H1 (cell line): ENCODE measurements at regions not wholly inside any gene's neighbourhood (a gene's known extent, or its start where the extent isn't known, plus 50 kb on each side); places are given as distances from the start of the nearest gene placed in this dataset.

ENCODE experiments used
- CTCF ChIA-PET: fragments of 300-600 bp; sonication (Branson Sonifier 250); formaldehyde crosslinking; loops from one replicate; lab custom pipeline; 2021; ENCODE audit not compliant: partially characterized antibody; lab: Charles Lee
- POLR2A ChIA-PET: fragments of 300-600 bp; sonication (Branson Sonifier 250); formaldehyde crosslinking; loops from one replicate; lab custom pipeline; 2021; ENCODE audit warnings: inconsistent platforms; ENCODE audit not compliant: partially characterized antibody; lab: Charles Lee
- DNase-seq, 2 experiments: peaks; one replicate each; pipeline versions ENCODE4 v3.0.0 to v3.0.0-alpha.2; 2010 to 2022; ENCODE audit warnings: low spot score in 2 of 2, low read depth in 1 of 2, mixed read lengths in 1 of 2
- FAIRE-seq: peaks from 2 replicates; lab custom pipeline; 2011; peaks lifted over from hg19 to GRCh38; lab: Jason Lieb, UNC
- H2AFZ ChIP-seq: 2 replicates; pipeline ENCODE4 v1.8.1; 2012; ENCODE audit warnings: low read length, inconsistent platforms
- H2AK5ac ChIP-seq: 2 replicates; pipeline ENCODE4 v1.6.1; 2013; ENCODE audit warnings: low read depth, low read length
- H2BK120ac ChIP-seq: replicated peaks from 2 replicates; pipeline ENCODE3; 2013; ENCODE audit warnings: low read depth, low read length, inconsistent platforms
- H2BK12ac ChIP-seq: 2 replicates; pipeline ENCODE4 v1.6.1; 2013; ENCODE audit warnings: low read depth, low read length
- H2BK15ac ChIP-seq: 2 replicates; pipeline ENCODE4 v1.6.1; 2013; ENCODE audit warnings: low read length
- H2BK20ac ChIP-seq: 2 replicates; pipeline ENCODE4 v1.6.1; 2013; ENCODE audit warnings: low read length
- H2BK5ac ChIP-seq: 2 replicates; pipeline ENCODE4 v1.6.1; 2013; ENCODE audit warnings: low read depth, low read length
- H3K14ac ChIP-seq: 2 replicates; pipeline ENCODE4 v1.6.1; 2013; ENCODE audit warnings: inconsistent platforms; ENCODE audit not compliant: insufficient read length
- H3K18ac ChIP-seq: 2 replicates; pipeline ENCODE4 v1.6.1; 2013; ENCODE audit warnings: low read length; ENCODE audit errors: extremely low read depth
- H3K23ac ChIP-seq: 2 replicates; pipeline ENCODE4 v1.6.1; 2013; ENCODE audit warnings: inconsistent platforms; ENCODE audit not compliant: insufficient read length
- H3K23me2 ChIP-seq: 2 replicates; pipeline ENCODE4 v1.6.1; 2013; ENCODE audit warnings: low read depth, low read length
- H3K27ac ChIP-seq: 2 replicates; pipeline ENCODE4 v1.6.1; 2011; ENCODE audit warnings: low read depth, low read length, inconsistent platforms
- H3K27me3 ChIP-seq, 4 experiments: replicated peaks in 1 of 4; 1 replicate in 1 of 4; 2 replicates in 3 of 4; pipeline versions ENCODE4 v1.6.1 to v1.8.1; 2011 to 2013; ENCODE audit warnings: low read length in 3 of 4, mild to moderate bottlenecking in 3 of 4, inconsistent platforms in 2 of 4, mixed read lengths in 2 of 4, moderate library complexity in 1 of 4; ENCODE audit not compliant: control insufficient read depth in 3 of 4, insufficient read depth in 3 of 4; ENCODE audit errors: extremely low read depth in 1 of 4
- H3K36me3 ChIP-seq, 4 experiments: 2 replicates each; pipeline versions ENCODE4 v1.6.1 to v1.8.1; 2011 to 2013; ENCODE audit warnings: mild to moderate bottlenecking in 4 of 4, low read length in 3 of 4, moderate library complexity in 2 of 4, control low read depth in 1 of 4, inconsistent platforms in 1 of 4; ENCODE audit not compliant: insufficient read depth in 4 of 4, control insufficient read depth in 2 of 4
- H3K4ac ChIP-seq: replicated peaks from 2 replicates; pipeline ENCODE3; 2013; ENCODE audit warnings: low read length, low read depth, mixed read lengths, inconsistent platforms; ENCODE audit not compliant: insufficient read length
- H3K4me1 ChIP-seq, 4 experiments: replicated peaks in 1 of 4; 1 replicate in 1 of 4; 2 replicates in 3 of 4; pipeline versions ENCODE4 v1.6.1 to v1.8.1; 2011 to 2013; ENCODE audit warnings: low read length in 3 of 4, inconsistent platforms in 2 of 4, mixed read lengths in 1 of 4; ENCODE audit not compliant: insufficient read depth in 4 of 4, control insufficient read depth in 3 of 4
- H3K4me2 ChIP-seq, 2 experiments: 2 replicates each; pipeline versions ENCODE4 v1.6.1 to v1.8.1; 2011 to 2013; ENCODE audit warnings: low read depth in 2 of 2, low read length in 2 of 2, control low read depth in 1 of 2, inconsistent platforms in 1 of 2, mild to moderate bottlenecking in 1 of 2; ENCODE audit not compliant: insufficient read depth in 1 of 2
- H3K4me3 ChIP-seq, 4 experiments: fragments of 200-600, 300-600 bp in 1 of 4; sonication (generic), shearing (Covaris generic), sonication (Bioruptor Twin) in 1 of 4; 2 replicates each; pipeline versions ENCODE4 v1.5.1 to v1.8.1; 2011 to 2016; ENCODE audit warnings: low read length in 4 of 4, low read depth in 3 of 4, control low read depth in 2 of 4, inconsistent platforms in 2 of 4, mild to moderate bottlenecking in 2 of 4, mixed read lengths in 1 of 4, moderate library complexity in 1 of 4; ENCODE audit not compliant: insufficient read depth in 2 of 4; ENCODE audit errors: extremely low read depth in 1 of 4
- H3K56ac ChIP-seq: replicated peaks from 2 replicates; pipeline ENCODE3; 2013; ENCODE audit warnings: low read depth, mild to moderate bottlenecking, mixed read lengths, low read length, inconsistent platforms; ENCODE audit not compliant: insufficient read length
- H3K79me1 ChIP-seq: 2 replicates; pipeline ENCODE4 v1.6.1; 2013; ENCODE audit warnings: low read depth, low read length, control low read depth
- H3K79me2 ChIP-seq, 2 experiments: 2 replicates each; pipeline versions ENCODE4 v1.6.1 to v1.8.1; 2012 to 2013; ENCODE audit warnings: low read length in 2 of 2, mild to moderate bottlenecking in 2 of 2, inconsistent platforms in 1 of 2; ENCODE audit not compliant: insufficient read depth in 2 of 2, control insufficient read depth in 1 of 2
- H3K9ac ChIP-seq, 4 experiments: replicated peaks in 1 of 4; 1 replicate in 1 of 4; 2 replicates in 3 of 4; pipeline versions ENCODE4 v1.6.1 to v1.8.1; 2011 to 2013; ENCODE audit warnings: low read depth in 3 of 4, low read length in 3 of 4, control low read depth in 2 of 4, mild to moderate bottlenecking in 2 of 4, moderate library complexity in 2 of 4, inconsistent platforms in 1 of 4; ENCODE audit errors: extremely low read depth in 1 of 4
- H3K9me3 ChIP-seq, 2 experiments: 2 replicates each; pipeline versions ENCODE4 v1.6.1 to v1.8.1; 2012 to 2013; ENCODE audit warnings: mild to moderate bottlenecking in 2 of 2, moderate library complexity in 2 of 2, control low read depth in 1 of 2, inconsistent platforms in 1 of 2, low read depth in 1 of 2, low read length in 1 of 2, mixed read lengths in 1 of 2; ENCODE audit not compliant: insufficient read depth in 2 of 2
- H4K20me1 ChIP-seq, 2 experiments: replicated peaks in 1 of 2; 2 replicates each; pipeline versions ENCODE3 to v1.8.1; 2011 to 2013; ENCODE audit warnings: inconsistent platforms in 2 of 2, low read length in 2 of 2, mild to moderate bottlenecking in 1 of 2; ENCODE audit not compliant: insufficient read depth in 2 of 2, control insufficient read depth in 1 of 2
- H4K5ac ChIP-seq: 2 replicates; pipeline ENCODE4 v1.6.1; 2013; ENCODE audit warnings: low read length, low read depth, mixed read lengths, inconsistent platforms; ENCODE audit not compliant: insufficient read length
- H4K8ac ChIP-seq: 2 replicates; pipeline ENCODE4 v1.8.0; 2013; ENCODE audit warnings: mild to moderate bottlenecking, moderate library complexity, low read length, inconsistent platforms; ENCODE audit not compliant: insufficient read depth; ENCODE audit errors: extremely low read depth
- H4K91ac ChIP-seq: replicated peaks from 2 replicates; pipeline ENCODE3; 2013; ENCODE audit warnings: low read length, mixed read lengths, inconsistent platforms; ENCODE audit not compliant: insufficient read length
- CHD2 ChIP-seq: IDR thresholded peaks from 2 replicates; pipeline ENCODE4 v1.6.1; 2012; ENCODE audit warnings: low read length, improper control_type of control experiment
- NRF1 ChIP-seq: IDR thresholded peaks from 2 replicates; pipeline ENCODE4 v1.6.1; 2011; ENCODE audit warnings: mild to moderate bottlenecking, low read depth, low read length, improper control_type of control experiment
- POLR2A ChIP-seq, 2 experiments: IDR thresholded peaks; 1 replicate in 1 of 2; 2 replicates in 1 of 2; pipeline ENCODE4 v1.6.1; 2011; ENCODE audit warnings: low read depth in 2 of 2, low read length in 2 of 2, mild to moderate bottlenecking in 2 of 2; ENCODE audit errors: control extremely low read depth in 1 of 2
- SIN3A ChIP-seq, 2 experiments: IDR thresholded peaks in 1 of 2; conservative IDR thresholded peaks in 1 of 2; 2 replicates each; pipeline ENCODE4 v1.6.1; 2011 to 2012; ENCODE audit warnings: low read length in 2 of 2, improper control_type of control experiment in 1 of 2, low read depth in 1 of 2, mild to moderate bottlenecking in 1 of 2

- H3K9me3 ChIP-seq, result no peaks in the 10 kb centered on the region
- H3K4me3 ChIP-seq, result no peak overlapping the region
- H2AFZ ChIP-seq, result no peak overlapping the region
- no peaks in the 10 kb centered on the region for H3K79me1 ChIP-seq
- H3K9ac ChIP-seq, result no peak overlapping the region
- H4K20me1 ChIP-seq, result no peaks in the 10 kb centered on the region
- no peak for TF ChIP-seq POLR2A (IDR thresholded peaks at IDR 0.05; ENCODE audit: control extremely low read depth in 1 of 2, low read depth in 2 of 2, low read length in 2 of 2)
- no peak for TF ChIP-seq SIN3A (conservative IDR thresholded peaks at IDR 0.05 in 1 of 2, IDR thresholded peaks at IDR 0.05 in 1 of 2; ENCODE audit: low read depth in 1 of 2, low read length in 2 of 2)
- TF ChIP-seq NRF1, result no peak
- TF ChIP-seq CHD2, result no peak
- no peak overlapping the region for H2BK12ac ChIP-seq
- H3K14ac ChIP-seq, result no peak overlapping the region
- CTCF ChIA-PET, result interaction anchor here (1.6 to 2.5 kb wide), 3 partner anchors 18 to 71 kb away, joined by 7 to 12 read pairs (median 11); no protein-coding TSS in a partner anchor
- no peak overlapping the region for H2BK15ac ChIP-seq
- H2BK5ac ChIP-seq, result no peak overlapping the region
- no peaks in the 10 kb centered on the region; a peak in 1 of 8 replicates for H3K36me3 ChIP-seq
- no peak overlapping the region for H4K8ac ChIP-seq
- no peaks in the 10 kb centered on the region for H3K4me1 ChIP-seq
- no peak overlapping the region for H3K4ac ChIP-seq
- no peak overlapping the region for H4K91ac ChIP-seq
- FAIRE-seq (no peak), DNase-seq (no peak)
- H3K27me3 ChIP-seq, result no peaks in the 10 kb centered on the region
- H3K18ac ChIP-seq, result no peak overlapping the region
- no peak overlapping the region for H3K4me2 ChIP-seq
- no peak overlapping the region for H4K5ac ChIP-seq
- POLR2A ChIA-PET, result no interaction called here
- H3K56ac ChIP-seq, result no peak overlapping the region
- no peak overlapping the region for H2BK120ac ChIP-seq
- no peak overlapping the region for H2BK20ac ChIP-seq
- no peak overlapping the region for H3K23ac ChIP-seq
- no peaks in the 10 kb centered on the region for H3K79me2 ChIP-seq
- H3K23me2 ChIP-seq, result no peaks in the 10 kb centered on the region
- H2AK5ac ChIP-seq, result no peak overlapping the region
- H3K27ac ChIP-seq, result no peak overlapping the region
These were observed 267.4 kb upstream of the NT5C1B start for GRCh38 chr2:18856765-18857164.
